GM21515 (cell line): ENCODE measurements at regions not wholly inside any gene's neighbourhood (a gene's known extent, or its start where the extent isn't known, plus 50 kb on each side); places are given as distances from the start of the nearest gene placed in this dataset.
"Not testable (repeated sequence)": the region's sequence is repeated elsewhere in the genome, so short reads cannot be mapped to it uniquely, and the experiment has no call there.

ENCODE experiments used
- ATAC-seq: cut with Tn5 transposase; IDR thresholded peaks from one replicate; pipeline ENCODE4 v1.9.1; 2021; ENCODE audit not compliant: unreplicated experiment

- ATAC-seq = no peak
These were observed 603.9 kb upstream of the B3GAT1 start for GRCh38 chr11:135015966-135016365.

- ATAC-seq = not testable (repeated sequence)
These were observed 599.3 kb upstream of the B3GAT1 start for GRCh38 chr11:135011313-135011712.

GRCh38 chr11:135009125-135009524 is 597.1 kb upstream of the B3GAT1 start:
- ATAC-seq = no peak

GRCh38 chr11:135008412-135008811 is 596.4 kb upstream of the B3GAT1 start:
- no peak for ATAC-seq

- ATAC-seq = no peak
These were observed 596.0 kb upstream of the B3GAT1 start for GRCh38 chr11:135008001-135008405.

GRCh38 chr11:135006800-135007199 is 594.8 kb upstream of the B3GAT1 start:
- no peak for ATAC-seq

- ATAC-seq = no peak
These were observed 592.5 kb upstream of the B3GAT1 start for GRCh38 chr11:135004495-135004894.

GRCh38 chr11:135002236-135002635 is 590.2 kb upstream of the B3GAT1 start:
- ATAC-seq = no peak

GRCh38 chr11:135001581-135001980 is 589.5 kb upstream of the B3GAT1 start:
- ATAC-seq = no peak

- ATAC-seq = not testable (repeated sequence)
These were observed 589.0 kb upstream of the B3GAT1 start for GRCh38 chr11:135001065-135001464.

- ATAC-seq = no peak
These were observed 587.5 kb upstream of the B3GAT1 start for GRCh38 chr11:134999590-134999989.

GRCh38 chr11:134997652-134998320 is 585.7 kb upstream of the B3GAT1 start:
- ATAC-seq = no peak

- no peak for ATAC-seq
These were observed 583.7 kb upstream of the B3GAT1 start for GRCh38 chr11:134995741-134996140.

GRCh38 chr11:134994431-134994830 is 582.4 kb upstream of the B3GAT1 start:
- no peak for ATAC-seq

- ATAC-seq = no peak
These were observed 581.7 kb upstream of the B3GAT1 start for GRCh38 chr11:134993691-134994243.

- ATAC-seq = no peak
These were observed 580.9 kb upstream of the B3GAT1 start for GRCh38 chr11:134992981-134993380.

GRCh38 chr11:134988495-134988894 is 576.5 kb upstream of the B3GAT1 start:
- ATAC-seq = no peak

- no peak for ATAC-seq
These were observed 575.8 kb upstream of the B3GAT1 start for GRCh38 chr11:134987822-134988221.

GRCh38 chr11:134987223-134987768 is 575.3 kb upstream of the B3GAT1 start:
- ATAC-seq = no peak

GRCh38 chr11:134984421-134984820 is 572.4 kb upstream of the B3GAT1 start:
- ATAC-seq = no peak

GRCh38 chr11:134982432-134982831 is 570.4 kb upstream of the B3GAT1 start:
- not testable (repeated sequence) for ATAC-seq

GRCh38 chr11:134981835-134982234 is 569.8 kb upstream of the B3GAT1 start:
- ATAC-seq = no peak
